Upper lobe of left lung (tissue), 4 donors: ENCODE measurements at regions not wholly inside any gene's neighbourhood (a gene's known extent, or its start where the extent isn't known, plus 50 kb on each side); places are given as distances from the start of the nearest gene placed in this dataset.

ENCODE experiments used
- POLR2A ChIP-seq, 4 donors: fragments of 450-650 bp; IDR thresholded peaks; one replicate each; pipeline ENCODE4 v1.5.1; 2016 to 2017; ENCODE audit warnings: antibody characterized with exemption in 4 of 4, mild to moderate bottlenecking in 2 of 4
- POLR2AphosphoS5 ChIP-seq, 2 donors: sonication (generic); formaldehyde crosslinking; IDR thresholded peaks; one replicate each; pipeline ENCODE4 v1.5.1; 2017; ENCODE audit warnings: antibody characterized with exemption in 2 of 2
- TF ChIP-seq, protein P1 (sequence below), 6 experiments: fragments of 450-650 bp in 4 of 6; fragments of 200-600 bp in 2 of 6; sonication (generic) in 2 of 6; IDR thresholded peaks; one replicate each; pipeline ENCODE4 v1.5.1; 2016 to 2019; ENCODE audit warnings: antibody characterized with exemption in 6 of 6

DNA sequence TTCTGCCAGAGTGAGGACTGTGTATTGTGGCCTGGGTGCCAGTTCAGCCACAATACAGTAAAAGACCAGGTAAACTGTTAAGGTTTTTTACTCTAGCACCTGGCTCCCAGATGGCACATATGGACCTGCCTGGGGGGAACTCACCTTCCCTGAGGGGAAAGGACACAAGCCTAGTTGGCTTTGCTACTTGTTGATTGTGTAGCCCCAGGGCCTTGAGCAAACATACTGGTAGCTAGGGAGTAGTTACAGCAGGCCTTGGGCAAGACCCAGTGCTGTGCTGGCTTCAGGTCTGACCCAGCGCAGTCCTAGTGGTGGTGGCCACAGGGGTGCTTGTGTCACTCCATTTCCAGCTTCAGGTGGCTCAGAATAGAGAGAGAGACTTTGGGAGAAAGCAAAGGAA lies 216.4 kb downstream of the KLHL28 start:
- TF ChIP-seq, protein P1, sequence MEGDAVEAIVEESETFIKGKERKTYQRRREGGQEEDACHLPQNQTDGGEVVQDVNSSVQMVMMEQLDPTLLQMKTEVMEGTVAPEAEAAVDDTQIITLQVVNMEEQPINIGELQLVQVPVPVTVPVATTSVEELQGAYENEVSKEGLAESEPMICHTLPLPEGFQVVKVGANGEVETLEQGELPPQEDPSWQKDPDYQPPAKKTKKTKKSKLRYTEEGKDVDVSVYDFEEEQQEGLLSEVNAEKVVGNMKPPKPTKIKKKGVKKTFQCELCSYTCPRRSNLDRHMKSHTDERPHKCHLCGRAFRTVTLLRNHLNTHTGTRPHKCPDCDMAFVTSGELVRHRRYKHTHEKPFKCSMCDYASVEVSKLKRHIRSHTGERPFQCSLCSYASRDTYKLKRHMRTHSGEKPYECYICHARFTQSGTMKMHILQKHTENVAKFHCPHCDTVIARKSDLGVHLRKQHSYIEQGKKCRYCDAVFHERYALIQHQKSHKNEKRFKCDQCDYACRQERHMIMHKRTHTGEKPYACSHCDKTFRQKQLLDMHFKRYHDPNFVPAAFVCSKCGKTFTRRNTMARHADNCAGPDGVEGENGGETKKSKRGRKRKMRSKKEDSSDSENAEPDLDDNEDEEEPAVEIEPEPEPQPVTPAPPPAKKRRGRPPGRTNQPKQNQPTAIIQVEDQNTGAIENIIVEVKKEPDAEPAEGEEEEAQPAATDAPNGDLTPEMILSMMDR (IDR thresholded peaks at IDR 0.05): no peak
- TF ChIP-seq POLR2AphosphoS5 (IDR thresholded peaks at IDR 0.05) (no peak), POLR2A (IDR thresholded peaks at IDR 0.05) (no peak)
